ENCODE measurements at regions not wholly inside any gene's neighbourhood (a gene's known extent, or its start where the extent isn't known, plus 50 kb on each side); places are given as distances from the start of the nearest gene placed in this dataset.
A peak's percentile ranks its signal among the peaks of the same experiment; 100 is the strongest.

DNA sequence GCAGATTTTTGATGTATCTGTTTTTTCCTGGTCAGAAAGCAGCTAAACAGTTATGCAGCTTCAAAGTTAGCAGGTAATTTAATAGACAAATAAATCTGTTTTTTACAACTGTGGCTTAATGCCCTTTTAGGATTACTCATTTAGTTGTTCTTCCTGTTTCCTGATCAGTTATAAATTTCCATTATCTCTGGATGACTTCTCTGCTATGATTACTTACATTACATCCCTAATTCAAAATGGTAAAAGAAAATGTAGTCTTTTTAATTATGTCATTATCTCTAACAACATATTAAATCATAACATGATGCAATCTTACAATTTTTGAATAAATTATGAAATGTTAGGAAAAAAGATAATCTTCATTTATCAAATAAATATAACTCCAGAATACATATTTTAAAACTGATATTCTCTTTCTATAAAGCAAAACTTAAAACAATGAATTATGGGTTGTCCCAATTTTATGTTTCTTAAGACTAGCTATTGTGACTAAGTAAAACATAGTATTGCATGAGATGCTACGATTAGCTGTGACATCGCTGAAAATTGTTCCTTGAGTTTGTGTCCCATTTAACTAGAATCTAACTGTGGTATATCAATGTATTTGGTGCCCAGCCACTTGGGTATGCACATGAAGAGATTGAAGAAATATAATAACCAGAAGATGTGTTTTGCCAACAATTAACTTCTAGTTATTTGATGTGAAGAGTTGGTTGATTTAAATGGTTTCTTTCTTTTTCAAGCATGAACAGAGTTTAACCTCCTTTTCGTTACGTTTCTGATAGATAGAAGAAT is 605.3 kb upstream of the SPRY2 start:
- Histone ChIP-seq H3K36me3 (ENCODE audit: control insufficient read depth in 2 of 2, extremely low read depth in 1 of 2, insufficient read depth in 2 of 2, low read length in 2 of 2) (no peaks in the 10 kb centered on the region), H3K4me3 (replicated peaks in 1 of 3; ENCODE audit: insufficient read depth in 1 of 3, low read depth in 1 of 3, low read length in 3 of 3) (no peak overlapping the region), H3K9ac (replicated peaks; ENCODE audit: extremely low read depth, insufficient read depth, low read length) (no peak overlapping the region), H2AFZ (ENCODE audit: low read depth, low read length) (no peak overlapping the region), H3K27ac (ENCODE audit: insufficient read depth, low read depth, low read length) (no peak overlapping the region), H3K79me2 (ENCODE audit: control insufficient read depth, insufficient read depth, low read length) (no peaks in the 10 kb centered on the region), H3K4me2 (ENCODE audit: insufficient read depth, low read length) (peak overlapping the region; percentile 3), H3K9me3 (replicated peaks; ENCODE audit: control insufficient read depth, insufficient read depth, low read length) (no peaks in the 10 kb centered on the region), H4K20me1 (replicated peaks; ENCODE audit: control insufficient read depth, extremely low read depth, insufficient read depth, low read length) (no peaks in the 10 kb centered on the region), H3K9me1 (replicated peaks; ENCODE audit: control insufficient read depth, extremely low read depth, insufficient read depth, low read length) (no peaks in the 10 kb centered on the region), H3K4me1 (ENCODE audit: control insufficient read depth, extremely low read depth, insufficient read depth, low read length) (peaks cover 8% of the 10 kb centered on the region), H3K27me3 (ENCODE audit: control insufficient read depth in 2 of 2, insufficient read depth in 2 of 2, low read length in 2 of 2) (no peaks in the 10 kb centered on the region)
- CTCF ChIA-PET: interaction anchor here (1.2 kb wide), 2 partner anchors 10 to 33 kb away, joined by 3 to 5 read pairs; no protein-coding TSS in a partner anchor
- POLR2A ChIA-PET: no interaction called here
- intact Hi-C loops (cut with micrococcal nuclease): no loop called here
- TF ChIP-seq POLR2A (IDR thresholded peaks at IDR 0.05; ENCODE audit: low read depth, low read length): no peak
- peak; percentile 28 for TF ChIP-seq FOS (IDR thresholded peaks at IDR 0.05; ENCODE audit: borderline replicate concordance, insufficient read depth, low read length)
- DNase-seq (ENCODE audit: low read depth, low spot score): no peak
- BruUV-seq (replicated peaks): no TSS peak
- FAIRE-seq: no peak
- dilution Hi-C loops (cut with MboI; ENCODE audit: extremely low pct_ligation_motif_present, low sequenced_read_pairs): no loop called here

DNA sequence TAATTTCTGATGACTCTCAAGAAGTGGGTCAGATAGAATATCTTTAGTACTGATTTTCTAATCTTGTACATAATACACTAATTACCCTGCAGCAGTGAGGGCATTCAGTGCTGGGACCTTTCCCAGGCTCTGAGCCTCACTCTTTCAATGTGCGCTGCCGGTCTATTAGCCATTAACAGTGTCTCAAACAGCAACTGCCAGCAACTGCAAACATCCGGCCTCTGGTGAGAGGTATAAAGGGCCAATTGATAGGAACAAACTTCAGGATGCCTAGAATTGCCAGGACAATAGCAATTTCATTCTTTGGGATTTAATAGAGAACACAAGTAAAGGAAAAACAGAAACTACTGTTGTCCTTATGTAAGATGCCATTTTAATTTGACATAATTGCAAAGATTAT is 604.4 kb upstream of the SPRY2 start:
- no peaks in the 10 kb centered on the region for H4K20me1 ChIP-seq (replicated peaks; ENCODE audit: control insufficient read depth, extremely low read depth, insufficient read depth, low read length)
- no peak overlapping the region for H3K9ac ChIP-seq (replicated peaks; ENCODE audit: extremely low read depth, insufficient read depth, low read length)
- no TSS peak for BruUV-seq (replicated peaks)
- H3K4me1 ChIP-seq (ENCODE audit: control insufficient read depth, extremely low read depth, insufficient read depth, low read length): peaks cover 8% of the 10 kb centered on the region
- H3K27ac ChIP-seq (ENCODE audit: insufficient read depth, low read depth, low read length): no peak overlapping the region
- ChIA-PET POLR2A (no interaction called here), CTCF (interaction anchor here (1.2 kb wide), 1 partner anchor 11 kb away, joined by 3 read pairs; no protein-coding TSS in a partner anchor)
- intact Hi-C loops (cut with micrococcal nuclease): no loop called here
- H3K4me3 ChIP-seq (replicated peaks in 1 of 3; ENCODE audit: insufficient read depth in 1 of 3, low read depth in 1 of 3, low read length in 3 of 3): no peak overlapping the region
- DNase-seq (ENCODE audit: low read depth, low spot score): no peak
- no peaks in the 10 kb centered on the region for H3K9me1 ChIP-seq (replicated peaks; ENCODE audit: control insufficient read depth, extremely low read depth, insufficient read depth, low read length)
- peak overlapping the region; percentile 54 for H2AFZ ChIP-seq (ENCODE audit: low read depth, low read length)
- H3K9me3 ChIP-seq (replicated peaks; ENCODE audit: control insufficient read depth, insufficient read depth, low read length): no peaks in the 10 kb centered on the region
- no peak for FAIRE-seq
- no peaks in the 10 kb centered on the region for H3K27me3 ChIP-seq (ENCODE audit: control insufficient read depth in 2 of 2, insufficient read depth in 2 of 2, low read length in 2 of 2)
- dilution Hi-C loops (cut with MboI; ENCODE audit: extremely low pct_ligation_motif_present, low sequenced_read_pairs): no loop called here
- TF ChIP-seq, protein P1, sequence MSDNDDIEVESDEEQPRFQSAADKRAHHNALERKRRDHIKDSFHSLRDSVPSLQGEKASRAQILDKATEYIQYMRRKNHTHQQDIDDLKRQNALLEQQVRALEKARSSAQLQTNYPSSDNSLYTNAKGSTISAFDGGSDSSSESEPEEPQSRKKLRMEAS (IDR thresholded peaks at IDR 0.05; ENCODE audit: insufficient read depth, insufficient read length): no peak
- TF ChIP-seq EZH2 (IDR thresholded peaks at IDR 0.05; ENCODE audit: borderline replicate concordance, low read depth, low read length, severe bottlenecking) (no peak), JUN (IDR thresholded peaks at IDR 0.05; ENCODE audit: borderline replicate concordance, insufficient read depth, insufficient read length, low read depth) (no peak), POLR2A (IDR thresholded peaks at IDR 0.05; ENCODE audit: low read depth, low read length) (no peak), FOS (IDR thresholded peaks at IDR 0.05; ENCODE audit: borderline replicate concordance, insufficient read depth, low read length) (no peak), POLR2AphosphoS5 (IDR thresholded peaks at IDR 0.05; ENCODE audit: insufficient read depth, low read depth, low read length) (no peak), MYC (IDR thresholded peaks at IDR 0.05; ENCODE audit: low read depth, low read length) (no peak), GATA2 (IDR thresholded peaks at IDR 0.05; ENCODE audit: insufficient read depth, insufficient read length, low read depth, low read length) (no peak)
- TF ChIP-seq, protein P2, sequence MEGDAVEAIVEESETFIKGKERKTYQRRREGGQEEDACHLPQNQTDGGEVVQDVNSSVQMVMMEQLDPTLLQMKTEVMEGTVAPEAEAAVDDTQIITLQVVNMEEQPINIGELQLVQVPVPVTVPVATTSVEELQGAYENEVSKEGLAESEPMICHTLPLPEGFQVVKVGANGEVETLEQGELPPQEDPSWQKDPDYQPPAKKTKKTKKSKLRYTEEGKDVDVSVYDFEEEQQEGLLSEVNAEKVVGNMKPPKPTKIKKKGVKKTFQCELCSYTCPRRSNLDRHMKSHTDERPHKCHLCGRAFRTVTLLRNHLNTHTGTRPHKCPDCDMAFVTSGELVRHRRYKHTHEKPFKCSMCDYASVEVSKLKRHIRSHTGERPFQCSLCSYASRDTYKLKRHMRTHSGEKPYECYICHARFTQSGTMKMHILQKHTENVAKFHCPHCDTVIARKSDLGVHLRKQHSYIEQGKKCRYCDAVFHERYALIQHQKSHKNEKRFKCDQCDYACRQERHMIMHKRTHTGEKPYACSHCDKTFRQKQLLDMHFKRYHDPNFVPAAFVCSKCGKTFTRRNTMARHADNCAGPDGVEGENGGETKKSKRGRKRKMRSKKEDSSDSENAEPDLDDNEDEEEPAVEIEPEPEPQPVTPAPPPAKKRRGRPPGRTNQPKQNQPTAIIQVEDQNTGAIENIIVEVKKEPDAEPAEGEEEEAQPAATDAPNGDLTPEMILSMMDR (IDR thresholded peaks at IDR 0.05; ENCODE audit: extremely low read depth in 1 of 2, insufficient read depth in 1 of 2, low read depth in 1 of 2, low read length in 2 of 2): no peak
- no peak overlapping the region for H3K4me2 ChIP-seq (ENCODE audit: insufficient read depth, low read length)
- H3K79me2 ChIP-seq (ENCODE audit: control insufficient read depth, insufficient read depth, low read length): no peaks in the 10 kb centered on the region
- H3K36me3 ChIP-seq (ENCODE audit: control insufficient read depth in 2 of 2, extremely low read depth in 1 of 2, insufficient read depth in 2 of 2, low read length in 2 of 2): no peaks in the 10 kb centered on the region

Data from endothelial cell of umbilical vein (primary cell).